ENCODE measurements at regions not wholly inside any gene's neighbourhood (a gene's known extent, or its start where the extent isn't known, plus 50 kb on each side); places are given as distances from the start of the nearest gene placed in this dataset.

DNA sequence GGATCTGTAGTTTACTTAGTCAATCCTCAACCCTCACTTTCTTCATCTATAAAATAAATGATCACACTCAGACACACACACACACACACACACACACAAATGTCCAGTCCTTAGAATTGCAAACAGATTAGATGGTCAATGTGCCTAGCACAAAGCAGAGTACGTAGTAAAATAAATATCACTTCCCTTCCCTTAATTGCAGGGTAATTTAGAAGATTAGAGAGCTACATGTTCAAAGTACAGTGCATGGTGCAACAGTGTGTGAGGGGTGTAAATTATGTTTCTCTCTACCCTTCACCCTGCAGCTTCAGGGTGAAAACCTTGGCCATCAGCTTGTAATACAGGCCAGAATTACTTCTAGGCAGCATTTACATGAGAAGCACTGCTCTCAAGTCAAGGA, 187.0 kb upstream of the GHITM start:
- no peak for DNase-seq

DNA sequence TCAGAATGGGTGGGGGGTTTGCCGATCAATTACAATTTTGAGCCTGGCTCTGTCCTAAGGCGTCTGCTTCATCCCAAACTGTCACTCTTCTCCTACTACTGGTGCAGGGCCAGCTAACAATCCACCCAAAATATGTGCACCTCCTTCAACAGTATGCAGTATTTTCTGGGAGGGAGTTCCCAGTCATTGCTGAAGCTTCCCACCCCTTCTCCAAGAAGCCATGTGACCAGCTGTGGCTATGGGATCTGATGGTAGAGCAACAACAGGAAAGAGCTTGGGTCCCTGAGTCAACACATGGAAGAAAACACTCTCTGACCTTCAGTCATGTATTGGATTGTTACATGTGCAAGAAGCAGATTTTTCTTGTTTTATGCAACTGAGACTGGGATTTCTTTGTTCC, 185.7 kb upstream of the GHITM start:
- DNase-seq: no peak

DNA sequence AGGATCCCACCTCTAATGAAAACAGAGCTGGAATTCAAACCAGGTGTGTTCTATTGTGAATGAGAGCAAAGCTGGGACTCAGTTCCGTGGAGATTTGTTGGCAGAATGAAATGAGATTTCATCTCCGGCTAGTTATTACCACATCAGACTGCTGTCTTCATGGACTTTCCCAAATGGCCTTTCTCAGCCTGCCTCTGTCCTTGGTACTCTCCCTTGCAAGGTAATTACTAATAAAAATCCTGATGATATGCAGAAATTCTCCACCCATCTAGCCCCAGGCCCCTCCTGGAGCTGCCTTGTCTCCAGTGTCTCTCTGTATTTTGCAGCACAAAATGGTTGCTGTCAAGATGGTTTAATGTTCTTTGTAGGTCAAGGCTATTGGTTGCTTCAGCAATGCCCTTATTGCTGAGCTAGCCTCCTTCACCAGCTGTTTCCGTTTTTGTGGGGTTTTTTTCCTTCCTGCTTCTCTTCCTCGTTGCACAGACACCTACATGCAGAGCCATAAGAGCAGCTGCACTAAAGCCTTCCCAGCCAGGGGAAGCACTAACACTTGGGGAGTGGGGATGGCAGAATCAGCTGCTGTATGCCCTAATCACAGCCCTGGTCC, 185.0 kb upstream of the GHITM start:
- no peak for DNase-seq

DNA sequence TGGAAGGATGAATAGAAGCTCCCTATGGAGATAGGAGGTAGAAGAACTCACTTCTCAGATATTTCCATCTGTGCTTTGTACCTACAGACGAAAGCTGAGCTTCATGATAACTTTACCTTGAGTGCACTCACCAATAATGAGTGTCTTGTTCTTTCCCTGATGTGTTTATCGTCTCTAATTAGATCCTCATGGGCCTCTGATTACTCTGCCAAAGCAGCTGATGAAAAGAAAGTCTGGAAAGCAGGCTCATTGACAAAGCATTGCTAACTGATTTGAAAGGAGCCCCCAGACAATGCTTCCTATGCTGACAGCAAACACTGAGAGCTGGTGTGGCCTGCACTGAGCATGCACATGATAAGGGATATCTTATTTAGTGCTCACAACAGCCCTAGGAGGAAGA, 183.9 kb upstream of the GHITM start:
- no peak for DNase-seq

DNA sequence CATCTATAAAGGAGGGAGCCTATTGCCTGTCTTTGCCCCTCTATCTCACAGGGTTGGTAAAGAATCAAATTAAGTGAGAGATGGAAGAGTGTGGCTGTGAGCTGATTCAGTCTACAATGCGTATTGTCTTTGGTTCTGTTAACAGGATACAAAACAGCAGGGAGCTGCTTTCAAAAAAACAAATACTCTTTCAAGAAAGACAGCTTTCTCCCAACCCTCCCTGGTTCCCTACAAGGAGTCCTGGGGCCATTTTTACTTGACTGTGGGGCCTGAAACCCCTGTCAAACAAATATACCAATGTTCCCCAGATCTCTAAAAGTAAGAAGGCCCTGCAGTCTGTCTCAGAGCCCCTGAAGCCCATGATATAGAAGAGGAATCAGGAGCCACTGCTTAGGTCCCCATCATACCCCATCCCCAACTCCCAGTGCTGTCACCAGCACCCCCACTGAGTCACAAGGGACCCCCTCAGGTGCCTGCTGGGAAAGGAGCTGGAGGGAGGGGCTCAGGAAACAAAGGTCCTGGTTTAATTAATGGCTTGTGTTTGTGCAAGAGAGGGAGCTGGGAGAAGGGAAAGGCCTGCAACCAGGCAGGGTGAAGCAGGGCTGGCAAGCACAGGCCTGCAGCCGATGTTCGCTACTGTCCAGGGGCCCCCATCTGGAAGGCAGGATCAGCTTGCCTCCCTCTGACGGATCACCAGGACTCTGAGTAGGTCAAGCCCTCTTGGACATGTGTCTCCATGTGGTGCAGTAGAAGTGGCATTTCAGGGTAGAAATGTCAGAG, 182.0 kb upstream of the GHITM start:
- no peak for DNase-seq

DNA sequence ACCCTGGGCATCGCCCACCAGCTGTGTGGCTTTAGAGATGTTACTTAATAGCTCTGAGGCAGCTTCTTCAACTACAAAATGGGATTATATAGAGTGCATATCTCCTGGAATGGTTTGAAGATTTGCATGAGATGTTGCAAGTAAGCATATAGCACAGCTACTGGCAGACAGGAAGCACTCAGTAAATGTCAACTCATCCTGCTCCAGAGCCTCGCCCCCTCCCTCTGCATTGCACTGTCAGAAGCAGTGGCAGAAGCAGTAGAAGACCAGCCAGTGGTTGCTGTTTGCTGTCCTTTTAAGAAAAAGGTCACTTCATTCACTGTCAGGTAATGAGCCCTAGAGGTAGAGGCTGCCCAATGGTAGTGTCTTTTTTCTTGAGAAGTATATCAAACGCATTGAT, 180.0 kb upstream of the GHITM start:
- no peak for DNase-seq

DNA sequence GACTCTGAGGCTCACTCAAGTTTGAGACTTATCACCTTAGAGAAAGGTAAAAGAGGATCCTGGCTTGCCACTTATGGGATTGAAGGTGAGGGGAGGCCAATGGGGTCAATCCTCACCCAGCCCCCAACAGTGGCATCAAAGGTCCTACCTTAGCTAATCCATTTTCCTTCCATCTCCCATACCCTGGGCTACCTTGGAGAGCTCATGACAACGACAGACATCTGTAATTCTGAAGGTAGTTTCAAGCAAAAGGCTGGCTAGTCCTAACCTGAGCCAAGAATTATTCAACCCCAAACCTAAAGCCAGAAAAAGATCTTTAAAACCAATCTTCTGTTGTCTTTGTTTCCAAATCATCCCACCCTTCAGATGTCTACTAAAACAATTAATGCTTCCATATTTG, 179.2 kb upstream of the GHITM start:
- no peak for DNase-seq

DNA sequence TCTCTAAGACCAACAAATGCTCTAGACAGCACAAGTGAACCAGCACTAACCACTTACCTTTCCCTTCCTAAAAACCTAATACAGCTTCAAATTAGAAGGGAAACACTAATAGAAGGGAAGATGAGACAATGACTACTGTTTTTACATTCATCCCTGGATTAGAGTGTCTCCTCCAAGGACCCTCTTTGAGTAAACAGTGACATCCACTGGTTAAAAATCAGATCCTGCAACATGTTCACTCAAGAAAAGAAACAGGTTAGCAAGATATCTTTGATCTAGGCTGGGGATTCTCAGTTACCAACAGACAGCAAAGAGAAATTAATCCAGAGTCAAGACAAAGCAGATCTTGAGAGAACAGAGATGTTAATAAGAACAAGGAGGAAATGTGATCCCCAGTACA, 177.7 kb upstream of the GHITM start:
- no peak for DNase-seq

DNA sequence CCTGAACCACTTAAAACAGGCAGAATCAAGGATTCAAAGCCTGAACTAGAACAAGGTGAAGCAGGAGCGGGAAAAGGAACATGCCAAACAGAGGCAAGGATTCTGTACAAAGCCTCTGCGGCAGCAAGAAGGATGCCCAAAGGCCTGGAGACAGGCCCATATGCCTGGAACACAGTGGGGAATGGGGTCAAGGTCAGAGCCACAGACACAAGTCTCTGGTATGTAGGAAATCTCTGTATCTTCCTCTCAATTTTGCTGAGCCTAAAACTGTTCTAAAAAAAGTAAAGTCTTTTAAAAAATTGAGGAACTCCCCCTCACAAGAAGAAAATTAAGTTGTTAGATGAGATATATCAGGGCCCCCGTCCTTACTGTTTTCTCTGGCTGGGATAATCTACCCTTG, 175.9 kb upstream of the GHITM start:
- DNase-seq: no peak

DNA sequence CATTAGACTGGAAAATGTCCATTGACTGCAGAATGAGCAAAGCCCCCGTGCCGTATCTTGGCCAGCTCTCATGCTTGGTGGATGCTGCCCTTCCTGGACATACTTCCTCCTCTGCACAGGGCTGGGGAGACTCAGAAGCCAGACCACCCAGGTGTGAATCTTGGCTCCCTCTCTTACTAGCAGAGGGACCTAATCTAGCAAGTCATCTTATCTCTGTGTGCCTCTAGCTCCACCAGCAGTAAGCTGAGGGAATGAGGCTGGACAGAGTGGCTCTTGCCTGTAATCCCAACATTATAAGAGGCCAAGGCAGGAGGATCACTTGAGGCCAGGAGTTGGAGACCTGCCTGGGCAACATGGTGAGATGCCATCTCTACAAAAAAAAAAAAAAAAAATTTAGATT, 173.8 kb upstream of the GHITM start:
- no peak for DNase-seq

DNA sequence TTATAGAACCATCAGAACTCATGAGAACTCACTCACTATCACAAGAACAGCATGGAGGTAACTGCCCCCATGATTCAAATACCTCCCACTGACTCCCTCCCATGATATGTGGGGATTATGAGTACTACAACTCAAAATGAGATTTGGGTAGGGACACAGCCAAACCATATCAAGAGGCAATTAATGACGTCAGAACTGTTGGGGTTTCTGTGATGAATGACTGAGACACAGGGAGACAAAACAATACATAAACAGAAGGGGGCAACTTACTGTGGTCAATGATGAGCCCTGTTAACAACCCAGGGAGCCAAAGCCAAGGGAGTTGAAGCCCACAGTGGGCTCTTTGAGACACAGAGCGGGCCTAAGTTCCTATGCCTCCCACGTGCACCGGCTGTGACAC, 171.3 kb upstream of the GHITM start:
- DNase-seq: no peak

DNA sequence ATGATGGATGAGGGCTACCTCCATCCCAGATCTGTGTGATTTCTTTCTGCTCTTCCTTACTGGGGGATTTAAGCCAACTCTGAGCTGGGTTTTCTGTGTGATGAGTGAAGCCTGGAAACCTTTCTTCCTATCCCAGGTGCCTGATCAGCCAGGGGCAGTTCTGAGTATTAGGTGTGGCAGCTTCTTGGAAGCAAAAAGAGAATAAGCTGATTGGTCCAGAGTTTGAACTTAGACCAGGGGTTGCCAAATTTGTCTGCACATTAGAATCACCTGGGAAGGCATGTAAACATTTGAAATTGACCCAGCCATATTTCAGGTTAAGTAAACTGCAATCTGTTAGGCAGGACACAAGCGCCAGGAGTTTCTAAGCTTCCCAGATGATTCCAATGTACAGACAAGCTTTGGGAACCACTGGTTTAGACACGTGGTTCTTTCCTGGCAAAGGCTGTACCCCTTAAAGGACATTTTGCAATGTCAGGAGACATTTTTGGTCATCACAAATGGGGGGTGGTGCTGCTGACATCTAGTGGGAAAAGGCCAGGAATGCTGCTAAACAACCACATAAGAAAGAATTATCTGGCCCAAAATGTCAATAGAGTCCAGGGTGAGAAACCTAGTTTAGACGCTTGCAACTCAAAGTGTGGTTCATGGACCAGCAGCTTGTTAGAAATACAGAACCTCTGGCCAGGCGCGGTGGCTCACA, 160.5 kb upstream of the GHITM start:
- no peak for DNase-seq

DNA sequence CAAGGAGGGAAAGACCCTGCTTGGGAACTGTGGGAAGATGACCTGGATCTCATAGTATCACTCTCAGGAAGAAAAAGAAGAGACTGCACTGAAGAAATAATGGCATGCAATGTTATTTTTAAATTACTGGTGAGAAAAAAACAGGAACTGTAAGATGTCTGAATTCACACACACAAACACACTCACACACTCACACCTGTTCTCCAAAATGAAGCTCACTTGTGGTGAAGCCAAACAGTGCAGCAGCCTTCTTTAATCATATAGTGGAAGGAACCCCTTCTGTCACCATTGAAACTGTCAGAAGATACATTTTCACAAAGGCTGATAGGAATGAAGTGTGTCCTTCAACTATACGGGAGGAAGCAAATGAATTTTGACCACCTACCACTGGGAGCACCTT, 156.5 kb upstream of the GHITM start:
- DNase-seq: no peak

DNA sequence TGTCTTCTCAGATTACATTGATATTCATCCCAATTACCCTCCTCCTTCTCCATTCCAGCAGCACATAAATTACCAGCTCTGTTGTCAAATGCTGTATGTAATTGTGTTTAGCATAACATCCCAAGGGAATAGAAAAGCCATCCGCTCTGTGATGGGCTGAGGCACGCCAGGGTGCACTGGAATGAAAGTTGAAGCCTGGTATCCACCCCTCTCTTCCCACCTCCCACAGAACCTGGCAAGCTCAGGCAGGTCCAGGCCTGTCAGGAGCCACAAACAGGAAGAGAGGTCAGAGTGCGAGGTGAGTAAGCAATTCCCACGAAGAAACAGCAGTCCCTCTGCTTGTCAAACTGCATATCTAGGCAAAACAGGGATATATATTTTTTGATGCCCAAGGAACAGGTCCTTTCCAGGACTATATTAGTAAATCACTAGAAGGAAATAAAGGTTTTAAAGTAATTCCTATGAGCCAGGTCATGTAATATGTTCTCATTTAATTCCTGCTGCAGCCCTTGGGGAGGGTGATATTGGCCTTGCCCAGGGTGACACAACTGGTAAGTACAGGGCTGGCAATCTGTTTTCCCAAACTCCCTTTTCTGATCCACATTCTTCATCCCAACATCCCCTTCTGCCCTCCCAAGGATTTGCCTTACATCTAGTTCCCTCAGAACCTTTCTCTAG, 155.6 kb upstream of the GHITM start:
- DNase-seq: no peak

DNA sequence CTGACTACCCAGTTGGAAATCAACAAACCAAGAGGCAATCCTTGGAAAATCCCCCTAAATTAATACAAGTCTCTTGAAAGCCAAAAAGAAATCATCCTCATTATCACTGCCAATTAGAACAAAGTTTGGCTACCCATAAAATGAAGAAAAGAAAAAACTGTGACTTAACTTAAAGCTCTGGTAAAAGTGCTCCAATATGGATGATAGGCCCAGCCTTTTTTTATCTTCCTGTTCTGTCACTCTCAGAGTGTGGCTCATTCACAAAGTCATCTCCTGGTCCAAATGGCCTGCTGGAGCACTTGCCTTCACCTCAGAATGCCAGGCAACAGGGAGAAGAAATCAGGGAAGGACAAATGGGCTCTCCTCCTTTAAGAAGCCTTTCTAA, 155.1 kb upstream of the GHITM start:
- DNase-seq: no peak

DNA sequence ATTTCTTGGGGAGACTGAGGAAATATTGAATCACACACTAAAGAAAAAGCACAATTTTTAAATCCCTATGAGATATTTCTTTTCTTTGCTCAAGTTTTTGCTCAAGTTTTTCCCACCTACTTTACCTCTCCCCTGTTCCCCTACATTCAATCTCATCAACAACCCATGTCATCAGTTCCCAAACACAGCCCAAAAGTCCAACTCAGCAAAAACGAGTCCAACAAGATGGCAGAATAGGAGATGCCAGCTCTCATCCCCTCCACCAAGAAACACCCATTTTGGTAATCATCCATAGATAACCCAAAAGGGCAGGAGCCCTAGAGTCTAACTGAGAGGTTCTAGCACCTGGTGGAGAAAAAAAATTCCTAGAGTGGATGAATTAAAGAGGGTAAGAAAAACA, 152.5 kb upstream of the GHITM start:
- no peak for DNase-seq

DNA sequence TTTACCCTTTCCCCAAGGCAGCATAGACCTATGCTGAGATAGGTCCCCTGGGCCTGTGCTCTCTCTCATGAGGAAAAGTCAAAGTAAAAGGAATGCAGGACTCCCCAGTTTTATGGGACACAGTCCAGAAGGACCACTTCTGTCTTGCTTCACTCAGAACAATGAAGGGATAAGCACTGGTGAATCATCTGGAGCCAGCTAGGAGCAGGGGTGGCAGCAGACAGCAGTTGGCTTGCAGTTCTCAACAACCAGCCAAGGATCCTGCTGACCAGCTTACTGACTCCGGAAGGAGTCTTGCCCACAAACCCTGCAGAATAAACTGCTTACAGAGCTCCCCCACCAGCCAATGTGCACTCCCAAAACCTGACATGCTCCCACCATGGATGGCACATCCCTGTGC, 152.1 kb upstream of the GHITM start:
- no peak for DNase-seq

DNA sequence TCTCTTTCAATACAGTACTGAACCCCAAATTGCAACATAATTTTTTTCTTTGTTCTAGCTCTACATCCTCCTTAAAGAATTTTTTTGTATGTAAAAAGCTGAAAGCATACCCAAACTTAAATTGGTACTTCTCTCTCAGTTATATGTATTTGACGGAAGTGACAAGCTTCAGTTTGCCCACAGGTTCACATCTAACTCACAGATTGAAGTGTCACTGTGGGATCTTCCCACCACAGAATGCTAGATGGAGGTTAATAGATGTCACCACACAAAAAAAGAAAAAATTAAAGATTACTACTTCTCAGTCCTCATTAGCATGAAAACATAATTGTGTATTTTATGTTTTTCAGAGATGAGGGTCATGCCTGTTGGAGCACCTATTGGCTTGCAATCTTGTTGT, 150.9 kb upstream of the GHITM start:
- no peak for DNase-seq

DNA sequence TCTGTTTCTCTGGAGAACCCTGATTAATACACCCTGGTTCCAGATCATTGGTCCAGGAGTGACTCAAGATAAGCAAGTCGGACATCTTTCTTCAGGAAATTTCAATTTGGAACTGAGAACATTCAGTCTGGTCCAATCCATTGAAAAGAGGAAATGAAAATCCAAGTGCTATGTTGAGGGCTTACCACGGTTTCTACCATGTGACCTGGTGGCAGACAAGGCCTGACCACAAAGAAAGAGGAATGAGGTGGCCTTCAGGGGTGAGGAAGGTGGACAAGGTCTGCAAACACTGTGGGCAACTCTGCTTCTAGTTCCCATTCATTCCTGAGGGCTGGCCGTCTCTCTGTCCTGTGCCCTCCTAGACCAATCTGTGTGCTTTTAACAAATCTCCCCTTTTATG, 149.2 kb upstream of the GHITM start:
- no peak for DNase-seq

DNA sequence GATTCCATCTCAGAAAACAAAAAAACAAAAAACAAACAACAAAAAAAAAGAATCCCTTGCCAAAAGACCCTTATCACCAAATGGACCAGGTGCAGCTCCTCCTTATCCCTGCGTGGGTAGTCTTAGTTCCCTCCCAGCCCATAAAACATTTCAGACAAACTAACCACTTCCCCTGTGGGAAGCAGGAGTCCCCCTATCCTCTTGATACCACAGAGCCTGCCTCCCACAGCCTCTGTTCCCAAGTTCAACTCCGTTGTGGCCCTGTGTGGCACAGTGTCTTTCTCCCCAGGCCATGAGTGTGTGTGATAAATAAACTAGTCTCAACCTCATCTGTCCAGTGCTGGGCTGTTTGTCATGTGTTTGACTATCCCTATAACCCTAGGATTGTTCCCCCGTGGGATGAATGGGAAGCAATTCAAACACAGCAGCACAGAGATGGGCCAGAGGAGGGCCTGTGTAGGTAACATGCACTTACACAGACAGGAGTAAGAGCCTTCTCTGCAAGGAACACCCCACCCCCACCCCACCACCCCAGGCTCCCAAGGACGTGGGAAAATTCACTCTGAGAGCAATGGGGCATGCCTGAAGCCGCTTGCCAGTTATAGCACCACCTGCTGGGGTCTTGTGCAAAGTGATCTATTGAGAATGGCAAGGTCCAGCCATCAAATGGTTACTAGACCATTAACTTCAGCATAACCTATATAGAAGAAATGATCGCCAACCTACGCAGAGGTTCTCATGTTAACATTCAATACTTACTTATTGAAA, 147.1 kb upstream of the GHITM start:
- DNase-seq: no peak

DNA sequence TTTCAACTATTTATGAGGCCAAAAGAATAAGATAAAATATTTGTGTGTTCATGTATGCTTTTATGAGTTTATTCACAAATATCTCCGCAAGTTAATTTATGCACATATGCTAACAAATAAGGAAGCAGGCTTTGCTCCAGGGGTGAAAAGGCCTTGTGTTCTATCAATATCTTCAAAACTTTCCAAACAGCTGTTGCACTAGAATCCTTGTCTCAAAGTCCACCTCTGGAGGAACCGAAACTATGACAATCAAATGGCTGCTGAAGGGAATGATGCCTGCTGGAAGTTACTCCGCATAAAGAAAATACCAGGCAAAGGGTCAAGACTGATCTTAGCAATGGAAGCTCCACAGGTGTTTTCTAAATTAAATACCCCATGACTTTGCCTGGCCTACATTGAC, 145.0 kb upstream of the GHITM start:
- no peak for DNase-seq

DNA sequence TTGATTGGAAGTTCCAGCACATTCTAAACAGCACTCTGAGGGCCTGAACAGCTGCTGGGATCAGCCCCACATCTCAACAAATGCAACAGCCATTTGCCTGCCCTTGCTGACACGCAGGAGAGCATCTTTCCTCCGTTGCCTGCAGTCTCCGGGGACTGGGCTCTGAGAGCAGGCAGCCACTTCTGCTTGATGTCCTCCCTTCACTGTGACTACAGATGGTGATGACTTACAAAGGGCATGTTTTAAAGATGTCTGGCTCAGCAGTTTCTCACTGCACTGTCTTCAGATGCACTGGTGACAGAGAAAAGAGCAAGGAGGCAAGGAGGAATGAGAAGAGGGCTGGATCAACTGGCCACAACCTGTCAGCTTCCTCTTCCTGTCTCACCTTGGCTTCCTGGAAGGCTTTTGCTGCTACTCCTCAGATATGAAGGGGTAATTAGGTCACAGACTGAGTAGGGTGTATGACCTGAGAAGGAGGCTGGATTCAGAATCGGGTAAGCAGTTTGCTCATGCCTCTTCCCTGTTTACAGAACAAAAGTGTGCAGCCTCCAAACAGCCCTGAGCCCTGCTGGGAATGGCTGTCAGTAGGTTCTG, 143.5 kb upstream of the GHITM start:
- no peak for DNase-seq

DNA sequence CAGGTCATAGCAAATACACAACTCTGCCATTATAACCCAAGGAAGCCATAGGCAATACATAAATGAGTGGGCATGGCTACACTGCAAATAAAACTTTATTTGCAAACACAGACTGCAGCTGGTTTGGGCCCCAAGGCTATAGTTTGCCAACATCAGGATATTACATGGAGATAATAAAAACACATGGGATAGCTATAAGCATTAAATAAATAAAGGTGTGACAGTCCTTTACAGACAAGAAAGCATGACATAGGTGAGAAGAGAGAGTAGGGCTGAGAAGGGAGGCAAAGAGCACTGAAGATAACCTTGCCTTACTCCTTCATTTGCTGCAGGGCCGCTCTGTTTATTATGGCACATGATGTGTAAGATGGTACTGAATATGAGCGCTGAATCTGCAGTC, 135.1 kb upstream of the GHITM start:
- DNase-seq: no peak

Measured in NCI-H446 treated with DMSO at 0.1 percent for 48 hours (cell line).